ENCODE measurements at regions not wholly inside any gene's neighbourhood (a gene's known extent, or its start where the extent isn't known, plus 50 kb on each side); places are given as distances from the start of the nearest gene placed in this dataset.

- no peak for DNase-seq (ENCODE audit: extremely low read depth, low read depth)
Measured at GRCh38 chrX:40325161-40325560, 227.4 kb upstream of the BCOR start.

- DNase-seq (ENCODE audit: extremely low read depth, low read depth) = no peak
Measured at GRCh38 chrX:40323977-40324376, 226.2 kb upstream of the BCOR start.

DNA sequence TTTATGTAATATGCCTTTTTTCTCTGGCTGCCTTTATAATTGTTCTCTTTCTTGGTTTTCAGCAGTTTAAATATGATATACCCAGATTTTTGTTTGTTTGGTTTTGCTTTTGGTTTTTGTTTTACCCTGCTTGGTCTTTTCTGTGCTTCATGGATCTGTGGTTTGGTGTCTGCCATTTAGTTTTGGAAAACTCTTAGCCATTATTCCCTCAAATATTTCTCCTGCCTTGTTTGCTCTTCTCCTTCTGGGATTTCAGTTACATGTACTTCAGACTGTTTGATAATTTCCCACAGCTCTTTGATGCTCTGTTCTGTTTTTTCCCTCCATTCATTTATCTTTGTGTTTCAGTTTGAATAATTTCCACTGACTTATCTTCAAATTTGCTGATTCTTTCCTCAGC lies 223.1 kb upstream of the BCOR start:
- DNase-seq (ENCODE audit: extremely low read depth, low read depth) = no peak

- no peak for DNase-seq (ENCODE audit: extremely low read depth, low read depth)
Measured at GRCh38 chrX:40318801-40319200, 221.0 kb upstream of the BCOR start.

GRCh38 chrX:40318076-40318475 lies 220.3 kb upstream of the BCOR start:
- DNase-seq (ENCODE audit: extremely low read depth, low read depth) = no peak

DNA sequence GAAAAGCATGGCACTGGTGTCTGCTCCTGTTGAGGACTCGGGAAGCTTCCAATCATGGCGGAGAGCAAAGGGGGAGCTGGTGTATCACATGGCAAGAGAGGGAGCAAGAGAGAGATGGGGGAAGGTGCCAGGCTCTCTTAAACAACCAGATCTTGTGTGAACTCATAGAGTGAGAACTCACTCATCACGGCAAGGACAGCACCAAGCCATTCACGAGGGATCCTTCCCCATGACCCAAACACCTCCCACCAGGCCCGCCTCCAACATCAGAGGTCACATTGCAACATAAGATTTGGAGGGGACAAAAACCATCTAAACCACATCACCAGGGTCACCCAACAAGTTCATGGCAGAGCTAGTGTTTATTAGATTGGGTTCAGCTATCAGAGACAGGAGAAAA lies 218.7 kb upstream of the BCOR start:
- no peak for DNase-seq (ENCODE audit: extremely low read depth, low read depth)

GRCh38 chrX:40314070-40314469 lies 216.3 kb upstream of the BCOR start:
- DNase-seq (ENCODE audit: extremely low read depth, low read depth) = no peak

- no peak for DNase-seq (ENCODE audit: extremely low read depth, low read depth)
Measured at GRCh38 chrX:40313269-40313668, 215.5 kb upstream of the BCOR start.

DNA sequence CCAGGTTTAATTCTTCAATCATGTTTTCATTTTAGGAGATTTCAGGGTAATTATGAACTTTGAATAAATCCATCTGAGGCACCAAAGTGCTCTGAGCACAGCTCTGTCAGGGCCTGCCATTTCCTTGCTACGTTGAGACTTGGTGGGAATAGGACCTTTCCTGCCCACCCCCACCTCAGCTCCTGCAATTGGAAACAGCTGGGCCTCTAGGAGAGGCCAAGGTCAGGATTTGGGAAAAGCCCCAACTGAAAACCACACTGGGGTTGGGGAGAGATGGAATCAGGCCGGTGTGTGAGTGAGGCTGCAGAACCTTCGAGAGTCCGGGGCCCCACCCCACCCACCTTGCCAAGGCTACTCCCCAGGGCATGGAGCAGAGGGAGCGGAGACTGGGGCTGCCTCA lies 212.7 kb upstream of the BCOR start:
- no peak for DNase-seq (ENCODE audit: extremely low read depth, low read depth)

DNA sequence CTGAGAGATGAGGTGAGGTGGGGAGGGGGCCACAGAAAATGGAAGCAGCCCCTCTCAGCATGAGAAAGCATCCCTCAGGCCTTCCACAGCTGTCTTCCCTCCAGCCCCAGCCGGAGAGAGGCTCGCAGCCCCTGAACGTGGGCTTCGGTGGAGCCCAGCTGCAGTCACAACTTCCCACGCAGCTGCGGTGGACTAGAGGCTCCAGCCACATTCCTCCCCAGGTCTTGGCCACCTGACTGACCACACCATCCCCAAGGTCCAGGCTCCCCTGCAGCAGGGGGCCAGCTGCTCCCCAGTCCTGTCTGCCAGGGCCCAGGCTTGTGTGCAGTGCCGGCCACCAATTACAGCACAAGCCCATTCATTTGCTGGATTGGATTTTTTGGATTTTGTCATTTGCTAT lies 212.3 kb upstream of the BCOR start:
- no peak for DNase-seq (ENCODE audit: extremely low read depth, low read depth)

GRCh38 chrX:40307871-40308270 lies 210.1 kb upstream of the BCOR start:
- no peak for DNase-seq (ENCODE audit: extremely low read depth, low read depth)

DNA sequence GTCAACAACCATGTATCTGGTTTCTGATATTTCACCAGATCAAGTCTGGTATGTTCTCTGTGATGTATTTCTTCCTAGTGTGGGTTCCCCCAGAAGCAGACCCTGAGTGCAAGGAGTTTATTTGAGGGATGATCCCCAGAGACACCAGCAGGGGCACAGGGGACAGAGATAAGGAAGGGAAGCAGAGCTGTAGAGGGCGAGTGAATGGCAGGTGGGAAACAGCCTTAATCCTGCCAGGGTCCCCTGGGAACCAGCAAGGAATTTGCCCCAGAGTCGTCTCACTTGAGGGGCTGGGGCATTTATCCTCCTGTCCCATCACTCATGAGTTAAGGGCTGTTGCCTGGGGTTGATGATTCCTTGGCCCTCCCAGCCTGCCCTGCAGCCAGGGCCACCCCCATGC lies 206.4 kb upstream of the BCOR start:
- no peak for DNase-seq (ENCODE audit: extremely low read depth, low read depth)

- no peak for DNase-seq (ENCODE audit: extremely low read depth, low read depth)
Measured at GRCh38 chrX:40303256-40304077, 205.7 kb upstream of the BCOR start.

DNA sequence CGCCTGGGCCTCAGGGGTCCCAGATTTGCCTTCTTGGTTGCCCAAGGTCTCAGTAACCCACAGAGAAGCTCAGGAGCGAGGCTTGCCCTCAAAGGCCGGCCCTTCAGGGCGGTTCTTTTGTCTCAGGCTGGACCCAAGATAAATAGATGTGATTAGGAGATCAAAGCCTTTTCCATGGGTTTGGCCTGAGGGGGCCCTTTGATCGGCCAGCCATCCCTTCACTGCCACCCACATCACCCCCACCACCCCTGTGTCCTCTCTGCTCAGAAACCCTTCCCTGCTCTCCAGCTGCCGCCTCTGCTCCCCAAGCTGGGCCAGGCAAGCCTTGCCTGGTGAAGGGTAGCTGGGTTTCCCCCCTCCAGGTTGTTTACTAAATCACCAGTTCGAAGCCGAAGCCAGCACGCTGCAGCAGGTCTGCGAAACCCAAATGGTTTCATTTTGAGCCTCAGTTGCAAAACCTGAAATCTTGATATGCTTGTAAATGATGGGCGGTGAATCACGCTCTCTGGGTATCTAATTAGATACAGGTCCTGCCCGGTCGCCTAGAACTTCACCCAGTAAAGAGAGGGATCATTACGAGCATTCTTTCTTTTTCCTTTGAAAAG lies 202.6 kb upstream of the BCOR start:
- no peak for DNase-seq (ENCODE audit: extremely low read depth, low read depth)

GRCh38 chrX:40299641-40300046 lies 201.9 kb upstream of the BCOR start:
- DNase-seq (ENCODE audit: extremely low read depth, low read depth) = no peak

- DNase-seq (ENCODE audit: extremely low read depth, low read depth) = peak; percentile 1
Measured at GRCh38 chrX:40298572-40299479, 201.1 kb upstream of the BCOR start.

- no peak for DNase-seq (ENCODE audit: extremely low read depth, low read depth)
Measured at GRCh38 chrX:40298069-40298468, 200.3 kb upstream of the BCOR start.

DNA sequence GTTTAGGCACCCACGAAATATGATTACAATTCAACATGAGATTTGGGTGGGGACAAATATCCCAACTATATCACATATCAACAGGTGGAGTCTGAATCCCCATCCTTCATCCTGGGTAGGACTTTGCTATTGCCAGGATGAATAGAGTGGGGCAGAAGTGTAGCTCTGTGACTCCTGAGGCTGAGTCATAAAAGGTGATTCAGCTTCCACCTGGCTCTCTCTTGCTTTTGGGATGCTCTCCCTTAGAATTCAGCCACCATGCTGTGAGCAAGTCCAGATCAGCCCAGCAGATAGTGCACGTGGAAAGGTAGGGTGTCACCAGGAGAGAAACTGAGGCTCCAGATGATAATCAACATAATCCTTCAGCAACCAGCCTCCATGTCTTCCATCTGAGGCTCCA lies 193.8 kb upstream of the BCOR start:
- DNase-seq (ENCODE audit: extremely low read depth, low read depth) = no peak

DNA sequence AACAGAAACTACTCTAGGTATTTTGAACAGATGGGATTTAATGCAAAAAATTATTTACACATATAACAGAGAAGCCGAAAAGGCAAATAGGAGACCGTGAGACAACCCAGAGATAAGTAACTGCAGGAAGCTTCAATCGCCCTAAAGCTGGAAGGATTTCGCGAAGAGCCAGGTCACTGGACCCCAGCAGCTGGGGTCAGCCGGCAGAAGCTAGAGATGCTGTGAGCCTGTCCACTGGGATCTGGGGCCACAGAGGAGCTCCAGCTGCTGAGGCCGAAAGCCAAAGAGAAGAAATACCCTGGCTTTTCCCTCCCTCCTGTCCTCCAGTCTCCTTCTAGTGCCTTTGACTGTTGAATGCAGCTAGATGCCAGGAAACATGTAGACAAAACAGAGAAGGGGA lies 192.8 kb upstream of the BCOR start:
- DNase-seq (ENCODE audit: extremely low read depth, low read depth) = no peak

DNA sequence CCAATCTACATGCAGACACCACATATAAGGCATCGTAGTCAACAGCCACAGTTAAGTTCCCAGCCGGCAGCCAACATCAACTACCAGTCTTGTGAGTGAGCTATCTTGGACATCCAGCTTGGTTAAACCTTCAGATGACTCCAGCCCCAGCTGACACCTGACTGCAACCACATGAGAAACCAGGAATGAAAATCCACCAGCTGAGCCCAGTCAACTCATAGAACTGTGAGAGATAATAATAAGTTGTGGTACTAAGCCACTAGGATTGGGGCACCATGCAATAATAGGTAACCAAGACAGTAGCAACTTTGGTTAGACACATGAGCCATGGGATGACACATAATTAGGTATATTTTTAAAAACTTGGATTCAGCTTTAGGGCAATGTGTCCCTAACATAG lies 188.1 kb upstream of the BCOR start:
- no peak for DNase-seq (ENCODE audit: extremely low read depth, low read depth)

DNA sequence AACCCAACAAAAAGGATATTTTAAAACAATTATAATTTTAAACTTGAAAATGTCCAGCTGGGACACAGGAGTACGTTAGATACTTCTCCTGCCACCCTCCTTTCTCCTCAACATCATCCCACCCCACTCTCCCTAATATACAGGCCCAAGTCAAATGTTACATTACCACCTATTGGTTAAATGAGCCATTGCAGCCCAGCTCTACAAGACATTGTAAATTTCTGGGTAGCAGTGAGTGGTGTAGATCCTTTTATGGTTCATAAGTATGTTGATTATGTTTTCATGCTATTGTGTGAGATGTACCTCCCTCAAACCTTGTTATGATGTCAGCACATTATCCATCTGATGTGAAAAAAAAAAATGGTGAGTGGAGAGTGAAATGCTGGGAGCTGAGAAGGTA lies 187.1 kb upstream of the BCOR start:
- no peak for DNase-seq (ENCODE audit: extremely low read depth, low read depth)

DNA sequence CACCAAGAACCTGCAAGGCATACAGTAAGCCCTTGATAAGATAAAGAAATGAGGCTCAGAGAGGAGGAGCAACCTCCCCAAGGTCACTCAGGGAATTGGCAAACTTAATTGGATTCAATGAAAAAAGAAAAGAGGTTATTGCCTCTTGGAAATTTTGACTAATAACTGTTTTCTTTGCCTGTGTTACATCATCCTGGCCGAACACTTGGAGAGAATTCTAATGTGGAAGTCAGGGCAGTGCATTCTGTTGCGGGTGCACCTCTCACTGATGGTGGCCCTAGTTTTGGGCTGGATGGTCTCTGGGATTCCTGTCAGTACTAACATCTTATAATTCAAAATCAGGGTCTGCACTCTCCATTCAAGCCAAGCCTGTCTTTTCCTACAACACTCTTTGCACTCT lies 186.2 kb upstream of the BCOR start:
- DNase-seq (ENCODE audit: extremely low read depth, low read depth) = no peak
